DOHH2 (cell line): ENCODE measurements at regions not wholly inside any gene's neighbourhood (a gene's known extent, or its start where the extent isn't known, plus 50 kb on each side); places are given as distances from the start of the nearest gene placed in this dataset.

ENCODE experiments used
- CTCF ChIP-seq: fragments of 200-600 bp; sonication (generic); IDR thresholded peaks from one replicate; pipeline ENCODE4 v1.5.1; 2014; ENCODE audit warnings: antibody characterized with exemption, mild to moderate bottlenecking, low read depth, low read length; ENCODE audit not compliant: poor library complexity, severe bottlenecking
- EZH2phosphoT487 ChIP-seq: fragments of 200-600 bp; sonication (generic); IDR thresholded peaks from 2 replicates; pipeline ENCODE4 v1.6.1; 2017; ENCODE audit warnings: borderline replicate concordance, mild to moderate bottlenecking, antibody characterized with exemption, low read length, moderate library complexity, mixed read lengths

DNA sequence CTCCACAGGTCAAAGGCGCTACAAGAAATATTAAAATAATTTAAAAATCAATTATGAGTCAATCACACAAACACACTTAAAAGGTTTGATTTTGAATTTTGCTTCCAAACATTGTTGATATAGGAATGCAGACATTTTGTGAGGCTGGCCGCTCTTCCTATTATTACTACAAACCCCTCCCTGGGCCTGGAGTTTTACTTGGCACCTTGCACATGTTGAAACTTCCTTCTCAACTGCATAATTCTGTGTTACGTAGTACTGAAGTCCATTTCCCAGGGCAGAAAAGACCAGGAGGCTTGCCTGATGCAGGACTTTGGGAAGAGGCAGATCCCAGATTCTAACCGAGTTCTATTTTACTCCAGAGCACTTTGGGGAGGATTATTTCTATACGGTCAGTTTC lies 71.5 kb downstream of the CYTL1 start:
- no peak for TF ChIP-seq CTCF
- TF ChIP-seq EZH2phosphoT487 = no peak
